ENCODE measurements at regions not wholly inside any gene's neighbourhood (a gene's known extent, or its start where the extent isn't known, plus 50 kb on each side); places are given as distances from the start of the nearest gene placed in this dataset.
"Not testable (repeated sequence)": the region's sequence is repeated elsewhere in the genome, so short reads cannot be mapped to it uniquely, and the experiment has no call there.

DNA sequence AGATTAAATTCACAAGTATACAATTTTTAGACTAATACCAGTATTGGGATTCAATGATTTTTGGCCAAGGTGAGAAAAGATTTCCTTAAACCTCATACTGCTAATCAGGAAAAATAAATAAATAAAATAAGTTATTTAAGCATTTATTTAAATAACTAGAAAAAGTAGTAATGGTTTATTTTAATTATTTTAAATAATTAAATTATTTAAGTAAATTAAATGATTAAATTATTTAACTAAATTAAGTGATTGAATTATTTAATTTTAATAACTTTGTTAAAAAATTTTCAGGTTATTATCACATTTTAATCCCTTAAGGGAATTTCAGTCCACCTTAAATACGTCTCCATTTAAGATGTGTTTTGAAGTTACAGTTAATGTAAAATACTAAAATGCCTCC, 1831.5 kb upstream of the MIR17HG start:
- DNase-seq (ENCODE audit: low spot score) = no peak
- in situ Hi-C loops (cut with HindIII; ENCODE audit: low sequenced_read_pairs) = no loop called here

DNA sequence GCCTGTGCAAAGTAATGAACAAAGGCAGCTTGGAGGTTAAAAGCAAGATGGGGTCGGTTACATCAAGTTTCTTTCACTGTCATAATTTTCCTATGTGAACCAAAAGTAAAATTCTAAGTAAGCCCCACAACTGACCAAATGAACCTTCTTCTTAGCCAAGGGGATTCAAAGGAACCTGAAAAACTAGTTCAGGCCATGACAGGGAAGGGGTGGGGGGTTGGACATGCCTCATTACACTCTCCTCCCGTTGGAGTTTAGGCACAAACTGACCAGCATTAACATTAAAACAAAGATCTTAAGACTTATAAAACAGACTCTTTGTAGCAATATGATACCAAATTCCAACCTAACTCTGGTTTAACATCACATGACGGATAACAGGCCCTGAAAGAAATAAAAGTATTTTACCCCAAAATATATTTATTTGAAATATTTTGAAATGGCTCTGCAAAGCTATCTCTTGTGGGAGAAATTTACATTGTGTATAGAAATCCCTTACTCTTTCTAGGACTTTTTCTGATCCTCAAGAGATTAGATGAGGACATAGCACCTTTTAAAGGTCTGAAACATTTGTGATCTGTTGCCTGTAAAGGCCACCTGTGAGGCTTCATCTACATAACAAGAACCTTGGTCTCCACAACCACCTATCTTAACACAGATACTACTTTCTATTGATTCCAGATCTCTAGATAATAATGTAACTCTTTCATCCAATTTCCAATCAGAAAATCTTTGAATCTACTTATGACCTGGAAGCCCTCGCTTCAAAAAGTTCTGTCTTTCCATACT, 1829.0 kb upstream of the MIR17HG start:
- no peak for DNase-seq (ENCODE audit: low spot score)
- in situ Hi-C loops (cut with HindIII; ENCODE audit: low sequenced_read_pairs) = no loop called here

DNA sequence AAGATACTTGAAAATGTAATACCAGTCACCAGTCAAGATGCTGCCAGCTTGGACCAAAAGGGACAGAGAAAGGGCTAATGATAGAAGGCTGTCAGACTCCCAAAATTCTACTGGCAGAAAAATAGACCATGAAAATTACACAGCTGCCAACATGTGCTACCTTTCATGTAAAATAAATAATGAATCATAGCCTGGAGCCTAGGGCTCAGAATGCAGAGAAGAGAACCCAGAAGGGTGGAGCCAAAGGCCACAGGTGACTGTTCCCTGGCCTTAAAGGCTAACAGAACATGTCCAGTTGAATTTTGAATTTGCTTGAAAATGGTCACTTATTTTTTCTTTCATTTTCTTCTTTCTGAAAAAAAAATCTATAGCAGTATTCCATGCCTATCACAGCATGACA, 1827.0 kb upstream of the MIR17HG start:
- in situ Hi-C loops (cut with HindIII; ENCODE audit: low sequenced_read_pairs) = no loop called here
- DNase-seq (ENCODE audit: low spot score) = no peak

DNA sequence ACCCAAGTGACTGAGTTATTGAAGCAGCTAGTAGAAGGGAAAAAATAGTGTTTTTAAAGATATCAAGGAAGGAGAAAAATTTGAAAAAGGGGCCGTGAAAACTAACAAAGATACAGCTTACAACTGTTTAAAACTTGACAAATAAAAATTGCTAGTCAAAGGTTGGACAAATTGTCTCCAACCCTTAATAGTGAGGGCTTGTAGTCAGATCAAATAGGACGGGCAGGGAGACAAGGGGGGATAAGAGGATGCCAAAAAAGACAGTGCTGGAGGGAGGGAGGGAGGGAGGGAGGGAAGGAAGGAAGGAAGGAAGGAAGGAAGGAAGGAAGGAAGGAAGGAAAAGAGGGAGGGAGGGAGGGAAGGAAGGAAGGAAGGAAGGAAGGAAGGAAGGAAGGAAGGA, 1825.8 kb upstream of the MIR17HG start:
- DNase-seq (ENCODE audit: low spot score); in situ Hi-C loops (cut with HindIII; ENCODE audit: low sequenced_read_pairs): not testable (repeated sequence)

DNA sequence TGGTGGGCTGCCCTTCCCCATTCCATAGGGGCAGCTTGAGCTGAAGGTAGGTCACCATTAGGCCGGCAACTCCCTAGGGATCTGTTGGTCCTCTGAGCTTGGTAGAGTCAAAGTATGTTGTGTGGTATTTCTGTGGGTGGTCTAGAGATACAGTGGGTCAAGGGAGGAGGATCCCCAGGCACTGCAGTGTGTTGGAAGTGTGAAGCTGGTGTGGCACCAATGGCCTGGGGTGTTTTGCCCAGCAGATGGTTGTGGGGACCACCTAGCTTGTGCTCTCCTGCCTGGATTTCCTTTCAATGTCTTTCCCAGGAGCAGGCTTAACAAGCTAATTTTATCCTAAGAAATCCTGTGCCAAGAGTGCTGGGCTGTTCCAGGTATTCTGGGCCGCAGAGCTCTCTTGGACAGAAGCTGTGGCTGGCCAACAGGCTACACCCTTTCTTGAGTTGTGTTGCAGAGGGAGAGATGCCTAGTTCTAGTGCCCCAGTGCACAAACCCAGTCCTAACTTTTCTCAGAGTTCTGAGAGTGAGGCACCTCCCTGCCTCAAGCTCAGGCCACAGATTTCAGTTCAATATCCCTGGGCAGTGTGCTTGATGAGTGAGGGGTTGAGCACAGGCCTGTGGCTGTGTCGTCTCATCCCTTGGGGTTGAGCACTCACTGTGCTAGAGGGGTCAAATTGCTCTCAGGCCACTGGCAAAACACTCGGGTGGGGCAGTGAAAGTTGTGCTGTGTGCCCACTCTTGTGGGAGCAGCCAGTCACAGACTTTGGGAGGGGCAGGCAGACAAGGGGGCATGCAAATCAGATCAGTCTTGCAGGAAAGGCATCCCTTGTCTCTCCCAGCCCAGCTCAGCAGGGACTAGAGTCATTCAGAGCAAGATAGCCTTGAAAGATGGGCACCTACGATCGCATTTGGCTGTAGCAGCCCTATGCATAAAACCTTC, 1806.1 kb upstream of the MIR17HG start:
- DNase-seq (ENCODE audit: low spot score) = no peak
- in situ Hi-C loops (cut with HindIII; ENCODE audit: low sequenced_read_pairs) = no loop called here

DNA sequence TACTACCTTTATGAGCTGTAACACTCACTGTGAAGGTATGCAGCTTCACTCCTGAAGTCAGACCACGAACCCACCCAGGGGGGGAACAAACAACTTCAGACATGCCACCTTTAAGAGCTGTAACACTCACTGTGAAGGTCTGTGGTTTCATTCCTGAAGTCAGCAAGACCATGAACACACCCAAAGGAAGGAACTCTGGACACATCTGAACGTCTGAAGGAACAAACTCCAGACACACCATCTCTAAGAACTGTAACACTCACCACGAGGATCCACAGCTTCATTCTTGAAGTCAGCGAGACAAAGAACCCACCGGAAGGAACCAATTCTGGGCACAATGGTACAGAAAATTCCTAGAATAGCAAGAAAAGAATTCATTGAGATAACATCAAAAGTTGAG, 1796.5 kb upstream of the MIR17HG start:
- in situ Hi-C loops (cut with HindIII; ENCODE audit: low sequenced_read_pairs) = no loop called here
- DNase-seq (ENCODE audit: low spot score) = no peak

DNA sequence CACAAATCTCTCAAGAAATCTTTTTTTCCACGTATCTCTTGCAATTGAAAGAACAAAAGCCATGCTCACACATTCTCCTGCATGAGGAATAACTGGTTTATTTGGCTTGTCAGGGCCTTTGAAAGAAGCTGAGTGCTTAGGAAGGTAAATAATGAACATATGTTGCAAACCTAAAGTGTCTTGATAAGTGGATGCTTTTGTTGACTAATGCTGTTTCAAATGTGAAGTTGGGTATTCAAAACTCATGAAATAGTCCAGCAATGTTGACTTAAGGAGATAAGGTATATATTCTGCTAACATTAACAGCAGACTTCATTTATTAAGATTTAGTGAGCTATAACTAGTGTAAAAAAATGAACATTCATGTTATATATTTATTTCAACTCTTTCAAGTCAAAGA, 1792.7 kb upstream of the MIR17HG start:
- no peak for DNase-seq (ENCODE audit: low spot score)
- in situ Hi-C loops (cut with HindIII; ENCODE audit: low sequenced_read_pairs) = no loop called here

DNA sequence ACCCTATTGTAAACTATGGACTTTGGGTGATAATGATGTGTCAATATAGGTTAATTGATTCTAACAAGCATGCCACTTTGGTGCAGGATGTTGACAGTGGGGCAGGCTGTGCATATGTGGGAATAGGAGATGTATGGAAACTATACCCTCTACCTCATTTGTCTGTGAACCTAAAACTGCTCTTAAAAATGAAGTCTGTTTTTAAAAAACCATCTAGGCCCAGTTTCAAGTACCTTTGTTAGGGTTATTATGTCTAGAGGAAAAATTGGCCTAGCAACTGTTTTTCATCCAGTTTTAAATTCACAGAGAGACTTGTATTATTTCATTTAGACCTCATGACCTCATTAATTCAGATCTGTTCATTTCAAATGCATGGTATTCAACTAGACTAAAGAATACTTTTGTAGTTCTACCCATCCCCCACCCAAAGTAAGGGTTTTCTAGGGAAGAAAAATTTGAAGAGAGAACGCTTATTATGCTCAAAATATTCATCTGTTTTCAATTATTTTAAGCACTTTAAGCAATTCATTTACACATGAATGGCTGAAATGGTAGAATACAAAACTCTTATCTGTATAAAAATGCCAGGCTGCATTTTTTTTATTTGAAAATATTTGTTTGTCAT, 1781.9 kb upstream of the MIR17HG start:
- in situ Hi-C loops (cut with HindIII; ENCODE audit: low sequenced_read_pairs) = no loop called here
- no peak for DNase-seq (ENCODE audit: low spot score)

DNA sequence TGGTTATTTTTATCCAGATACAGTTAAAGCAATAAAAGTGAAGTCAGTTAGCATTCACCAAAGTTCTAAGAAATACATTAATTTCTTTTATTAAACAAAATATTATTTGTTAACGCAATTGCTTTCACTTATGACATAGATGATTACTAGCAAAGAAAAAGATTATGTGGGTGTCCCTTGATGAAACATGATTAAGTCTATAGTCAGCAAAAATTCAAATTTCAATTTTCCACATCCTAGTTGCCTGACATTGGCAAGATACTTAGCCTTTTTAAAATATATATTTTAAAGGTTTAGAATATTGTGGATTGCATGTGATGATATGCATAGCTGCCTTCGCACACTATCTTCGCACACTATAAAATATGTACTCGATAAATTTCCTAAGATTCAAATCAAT, 1780.5 kb upstream of the MIR17HG start:
- no peak for DNase-seq (ENCODE audit: low spot score)
- in situ Hi-C loops (cut with HindIII; ENCODE audit: low sequenced_read_pairs) = no loop called here

DNA sequence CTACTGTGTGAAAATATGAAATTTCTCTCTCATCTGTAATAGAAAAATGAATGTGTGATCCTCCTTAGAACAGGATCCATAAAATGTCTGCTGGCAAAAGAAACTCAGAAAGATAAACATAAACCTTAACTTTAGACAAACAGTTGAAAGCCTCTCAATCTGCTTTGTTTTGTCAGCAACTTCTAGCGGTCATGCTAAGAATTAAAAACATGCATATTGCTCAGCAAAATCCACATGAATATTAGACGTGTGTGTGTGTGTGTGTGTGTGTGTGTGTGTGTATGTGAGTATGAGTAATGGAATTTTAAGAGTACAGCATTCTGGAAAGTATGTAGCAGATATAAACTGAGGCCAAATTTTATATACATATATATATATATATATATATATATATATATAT, 1779.2 kb upstream of the MIR17HG start:
- in situ Hi-C loops (cut with HindIII; ENCODE audit: low sequenced_read_pairs) = no loop called here
- no peak for DNase-seq (ENCODE audit: low spot score)

DNA sequence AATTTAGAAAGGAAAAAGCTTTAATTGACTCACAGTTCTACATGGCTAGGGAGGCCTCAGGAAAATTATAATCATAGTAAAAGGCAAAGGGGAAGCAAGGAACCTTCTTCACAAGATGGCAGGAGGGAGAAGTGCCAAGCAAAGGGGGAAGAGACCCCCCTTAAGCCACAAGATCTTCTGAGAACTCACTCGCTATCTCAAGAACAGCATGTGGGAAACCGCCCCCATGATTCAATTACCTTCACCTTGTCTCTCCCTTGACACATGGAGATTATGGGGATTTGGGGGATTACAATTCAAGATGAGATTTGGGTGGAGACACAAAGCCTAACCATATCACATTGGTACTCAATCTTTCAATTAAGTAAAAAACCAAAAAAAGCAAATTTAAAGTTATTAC, 1778.7 kb upstream of the MIR17HG start:
- in situ Hi-C loops (cut with HindIII; ENCODE audit: low sequenced_read_pairs) = no loop called here

DNA sequence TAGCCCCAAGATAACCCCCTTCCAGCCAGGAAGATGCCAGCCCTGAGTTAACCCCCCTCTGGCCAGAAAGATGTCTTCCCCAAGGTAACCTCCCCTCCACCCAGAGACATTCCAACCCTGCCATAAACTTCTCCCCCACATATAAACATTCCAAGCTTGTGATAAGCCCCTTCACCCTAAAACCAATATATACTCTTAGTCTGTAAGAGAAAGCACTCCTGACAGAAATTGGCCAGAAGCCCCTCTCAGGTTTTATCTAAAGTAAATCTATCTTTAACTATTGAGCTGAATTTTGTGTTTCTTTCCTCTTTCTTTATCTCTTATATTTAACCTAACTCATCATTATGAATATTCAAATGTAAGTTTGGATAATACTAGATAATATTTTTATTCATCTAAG, 1775.8 kb upstream of the MIR17HG start:
- in situ Hi-C loops (cut with HindIII; ENCODE audit: low sequenced_read_pairs) = no loop called here
- DNase-seq (ENCODE audit: low spot score) = no peak

More for the DNA sequence above, 1778.7 kb upstream of the MIR17HG start:
- DNase-seq (ENCODE audit: low spot score) = no peak

DNA sequence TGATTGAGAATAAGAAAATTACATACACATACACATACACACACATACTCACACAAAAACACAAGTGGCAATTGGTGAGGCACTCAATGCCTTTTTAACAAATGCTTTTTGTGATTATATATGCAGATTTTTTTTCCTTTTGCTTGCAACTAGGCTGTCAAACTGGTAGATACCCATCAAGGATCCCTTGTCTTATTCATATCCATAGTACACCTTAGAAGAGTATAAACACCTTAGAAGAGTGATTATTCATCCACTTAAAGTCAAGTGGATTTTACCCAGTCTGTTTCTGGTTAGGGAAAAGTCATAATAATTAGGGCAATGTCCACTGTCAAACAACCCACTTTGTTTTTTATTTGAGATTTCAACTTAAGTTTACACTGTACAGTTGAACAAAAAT, 1773.4 kb upstream of the MIR17HG start:
- no peak for DNase-seq (ENCODE audit: low spot score)
- in situ Hi-C loops (cut with HindIII; ENCODE audit: low sequenced_read_pairs) = no loop called here

DNA sequence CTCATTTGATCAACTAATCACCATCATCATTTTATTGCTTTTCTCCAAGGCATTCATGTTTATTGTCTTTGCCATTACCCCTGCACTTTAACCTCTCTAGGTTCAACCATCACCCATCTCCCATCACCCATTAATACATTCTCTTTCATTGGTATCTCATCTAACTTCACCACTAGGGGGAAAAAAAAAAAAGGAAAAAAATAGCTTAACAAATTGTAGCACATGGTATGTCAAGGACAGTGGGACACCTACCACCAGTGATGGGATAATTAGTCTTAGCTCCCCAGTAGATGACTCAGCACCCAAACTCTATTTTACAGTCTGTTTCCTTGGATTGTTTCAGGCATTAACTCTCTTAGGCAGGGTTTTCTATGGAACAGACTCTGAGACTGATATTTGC, 1770.2 kb upstream of the MIR17HG start:
- in situ Hi-C loops (cut with HindIII; ENCODE audit: low sequenced_read_pairs) = no loop called here
- no peak for DNase-seq (ENCODE audit: low spot score)

DNA sequence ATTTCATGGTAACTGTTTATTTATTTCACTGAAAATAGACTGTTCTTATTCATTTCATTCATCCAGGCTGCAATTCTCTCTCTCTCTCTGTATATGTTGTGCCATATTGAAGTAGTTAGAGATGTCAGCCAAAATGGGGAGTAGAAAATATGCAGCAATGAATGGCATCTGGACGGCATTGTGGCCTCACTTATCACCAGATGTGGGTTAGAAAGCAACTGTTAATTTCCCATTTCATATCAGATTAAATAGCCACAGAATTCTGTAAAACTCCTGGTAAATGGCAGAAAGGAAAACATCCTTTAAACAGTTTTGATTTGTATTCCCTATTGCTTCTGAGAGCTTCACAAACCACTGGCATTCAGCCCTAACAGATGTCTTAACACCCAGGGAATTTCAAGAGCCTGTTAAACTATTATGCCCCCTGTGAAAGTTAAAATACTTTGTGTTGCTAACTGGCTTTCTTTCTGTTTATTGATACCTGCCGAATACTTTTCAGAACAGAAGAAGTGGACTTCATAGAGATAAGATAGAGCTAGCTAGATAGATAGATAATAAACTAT, 1763.3 kb upstream of the MIR17HG start:
- in situ Hi-C loops (cut with HindIII; ENCODE audit: low sequenced_read_pairs) = no loop called here
- DNase-seq (ENCODE audit: low spot score) = no peak

DNA sequence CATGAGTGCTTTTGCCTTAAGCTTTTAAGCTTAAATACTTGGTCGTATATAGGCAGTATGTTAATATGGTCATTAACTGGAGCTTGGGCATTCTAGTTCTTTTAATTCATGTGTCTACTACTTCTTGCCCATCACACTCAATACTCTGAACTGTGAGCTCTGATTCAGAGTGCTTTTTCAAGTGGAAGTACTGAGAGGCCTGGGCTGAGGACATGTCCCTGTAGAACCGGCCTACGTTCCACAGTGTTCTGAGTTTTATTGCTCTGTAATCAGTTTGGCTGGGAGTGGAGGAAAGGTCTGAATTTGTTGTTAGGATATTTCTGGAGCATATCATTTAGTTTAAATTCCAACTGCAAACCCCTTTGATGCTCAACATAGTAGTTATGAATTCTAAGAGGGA, 1744.8 kb upstream of the MIR17HG start:
- DNase-seq (ENCODE audit: low spot score) = no peak
- in situ Hi-C loops (cut with HindIII; ENCODE audit: low sequenced_read_pairs) = no loop called here

DNA sequence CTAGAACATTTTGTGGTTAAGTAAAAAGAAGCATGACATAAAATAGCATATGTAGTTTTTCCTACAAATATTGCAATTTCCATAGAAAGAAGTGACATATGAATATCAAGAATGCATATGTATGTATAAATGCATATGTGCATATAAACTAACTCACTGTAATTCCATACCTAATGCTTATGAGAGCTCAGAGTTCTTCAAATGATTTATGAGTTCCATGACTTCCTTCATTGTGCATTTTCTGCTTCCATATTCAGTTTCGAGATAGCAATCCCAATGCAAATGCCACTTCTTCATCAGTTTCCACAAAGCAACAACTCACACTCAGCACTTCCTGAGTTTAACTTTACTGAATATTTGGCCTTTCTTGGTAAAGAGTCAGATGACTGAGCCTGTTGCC, 1744.3 kb upstream of the MIR17HG start:
- DNase-seq (ENCODE audit: low spot score) = no peak
- in situ Hi-C loops (cut with HindIII; ENCODE audit: low sequenced_read_pairs) = no loop called here

DNA sequence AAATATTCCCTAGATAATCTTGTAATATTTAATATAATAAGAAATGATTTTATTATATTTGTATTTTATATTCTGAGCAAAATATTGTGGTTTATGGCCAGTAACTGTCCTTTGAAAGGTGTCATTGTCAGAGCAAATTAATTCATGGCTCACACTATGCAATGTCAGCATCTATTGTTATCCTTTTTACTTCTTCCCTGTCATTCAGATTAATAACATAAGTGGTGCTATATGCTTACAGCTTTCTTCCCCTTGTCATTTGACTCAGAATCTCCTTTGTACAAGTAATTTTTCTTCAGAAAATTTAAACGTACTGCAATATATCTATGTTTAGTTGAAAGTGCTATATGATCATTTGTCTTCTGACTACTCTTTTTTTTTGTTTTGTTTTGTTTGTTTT, 1738.2 kb upstream of the MIR17HG start:
- in situ Hi-C loops (cut with HindIII; ENCODE audit: low sequenced_read_pairs) = no loop called here
- no peak for DNase-seq (ENCODE audit: low spot score)

DNA sequence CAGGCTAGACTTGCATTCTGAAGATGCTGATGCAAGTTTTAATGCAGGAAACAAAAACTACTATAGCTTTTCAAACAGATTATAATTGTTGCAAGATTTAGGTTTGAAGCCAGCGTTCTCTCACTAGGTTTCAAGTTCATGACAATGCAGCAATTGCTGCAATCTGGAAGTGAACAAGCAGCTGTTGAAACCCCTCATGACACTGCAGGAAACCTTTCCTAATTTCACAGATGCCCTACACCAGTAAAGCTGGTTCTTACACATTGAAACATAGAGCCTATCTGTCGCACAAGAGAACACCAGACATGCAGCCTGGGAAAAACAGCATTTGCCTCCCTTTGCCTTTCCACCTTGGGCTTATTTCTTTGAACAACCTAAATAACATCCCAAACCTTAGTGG, 1737.2 kb upstream of the MIR17HG start:
- no peak for DNase-seq (ENCODE audit: low spot score)
- in situ Hi-C loops (cut with HindIII; ENCODE audit: low sequenced_read_pairs) = no loop called here

DNA sequence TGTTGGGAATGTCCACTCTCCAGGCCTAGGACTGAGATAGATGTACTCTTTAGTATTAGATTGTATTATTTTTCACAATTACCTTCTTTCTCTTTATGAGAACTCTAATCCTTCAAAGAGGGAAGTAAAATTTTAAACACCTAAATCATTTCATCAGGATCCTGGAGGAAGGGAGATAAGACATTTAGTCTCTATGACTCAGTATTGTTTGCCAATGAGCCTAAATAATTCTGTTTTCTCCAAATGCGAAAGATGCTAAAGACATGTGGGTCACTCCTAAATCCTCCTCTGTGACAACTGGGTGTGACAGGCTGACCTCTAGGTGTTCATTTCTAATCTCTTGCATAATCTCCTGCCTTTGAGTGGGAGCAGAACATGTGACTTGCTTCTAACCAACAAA, 1736.6 kb upstream of the MIR17HG start:
- in situ Hi-C loops (cut with HindIII; ENCODE audit: low sequenced_read_pairs) = no loop called here
- DNase-seq (ENCODE audit: low spot score) = no peak
